Hepatocyte (in vitro differentiated cells): ENCODE measurements at regions not wholly inside any gene's neighbourhood (a gene's known extent, or its start where the extent isn't known, plus 50 kb on each side); places are given as distances from the start of the nearest gene placed in this dataset.

Experiments
- EZH2 ChIP-seq: fragments of 200-600 bp; sonication (generic); IDR thresholded peaks from 2 replicates; pipeline ENCODE4 v1.6.1; 2016; ENCODE audit warnings: antibody characterized with exemption, mild to moderate bottlenecking, borderline replicate concordance
- TF ChIP-seq, protein P1 (sequence below): fragments of 200-600 bp; sonication (generic); IDR thresholded peaks from 2 replicates; pipeline ENCODE4 v1.5.1; 2016; ENCODE audit warnings: antibody characterized with exemption, mild to moderate bottlenecking; ENCODE audit not compliant: poor library complexity

DNA sequence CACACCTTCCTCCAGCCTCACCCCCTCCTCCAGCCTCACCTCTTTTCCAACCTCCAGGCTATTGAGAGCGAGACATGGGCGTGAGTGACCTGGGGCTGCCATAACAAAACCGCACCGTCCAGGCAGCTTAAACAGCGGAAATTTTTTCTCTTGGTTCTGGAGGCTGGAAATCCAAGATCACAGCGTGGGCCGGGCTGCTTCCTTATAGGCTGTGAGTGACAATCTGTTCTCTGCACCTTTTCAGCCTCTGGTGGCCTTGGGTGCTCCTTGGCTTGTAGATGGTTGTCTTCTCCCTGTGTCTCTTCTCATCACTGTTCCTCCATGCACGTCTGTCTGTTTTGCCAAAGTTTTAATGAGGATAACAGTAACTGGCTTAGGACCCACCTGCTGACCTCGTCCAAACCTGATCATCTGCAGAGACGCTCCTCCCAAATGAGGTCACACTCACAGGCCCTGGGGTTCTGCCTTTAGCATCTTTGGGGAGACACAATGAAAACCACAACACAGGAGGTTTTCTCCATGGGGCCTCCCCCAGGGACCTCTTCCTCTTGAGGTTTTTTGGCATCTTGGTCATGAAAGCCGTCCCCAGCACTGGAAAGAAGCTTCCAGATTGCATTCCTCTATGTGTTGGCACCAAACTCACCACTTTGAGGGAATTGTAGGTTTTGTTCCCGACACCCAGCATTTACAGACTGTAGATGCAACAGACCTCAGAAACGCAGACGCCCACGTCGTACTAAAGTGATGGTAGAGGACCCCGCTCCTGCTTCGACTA is 878.1 kb downstream of the BRD1 start:
- TF ChIP-seq, protein P1, sequence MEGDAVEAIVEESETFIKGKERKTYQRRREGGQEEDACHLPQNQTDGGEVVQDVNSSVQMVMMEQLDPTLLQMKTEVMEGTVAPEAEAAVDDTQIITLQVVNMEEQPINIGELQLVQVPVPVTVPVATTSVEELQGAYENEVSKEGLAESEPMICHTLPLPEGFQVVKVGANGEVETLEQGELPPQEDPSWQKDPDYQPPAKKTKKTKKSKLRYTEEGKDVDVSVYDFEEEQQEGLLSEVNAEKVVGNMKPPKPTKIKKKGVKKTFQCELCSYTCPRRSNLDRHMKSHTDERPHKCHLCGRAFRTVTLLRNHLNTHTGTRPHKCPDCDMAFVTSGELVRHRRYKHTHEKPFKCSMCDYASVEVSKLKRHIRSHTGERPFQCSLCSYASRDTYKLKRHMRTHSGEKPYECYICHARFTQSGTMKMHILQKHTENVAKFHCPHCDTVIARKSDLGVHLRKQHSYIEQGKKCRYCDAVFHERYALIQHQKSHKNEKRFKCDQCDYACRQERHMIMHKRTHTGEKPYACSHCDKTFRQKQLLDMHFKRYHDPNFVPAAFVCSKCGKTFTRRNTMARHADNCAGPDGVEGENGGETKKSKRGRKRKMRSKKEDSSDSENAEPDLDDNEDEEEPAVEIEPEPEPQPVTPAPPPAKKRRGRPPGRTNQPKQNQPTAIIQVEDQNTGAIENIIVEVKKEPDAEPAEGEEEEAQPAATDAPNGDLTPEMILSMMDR: no peak
- TF ChIP-seq EZH2: no peak
